WTC11 (cell line): ENCODE measurements at regions not wholly inside any gene's neighbourhood (a gene's known extent, or its start where the extent isn't known, plus 50 kb on each side); places are given as distances from the start of the nearest gene placed in this dataset.

Experiments used
- ATAC-seq: fragments of 200-7000 bp; cut with Tn5 transposase; 2 replicates; pipeline ENCODE4 v1.10.0; 2021; ENCODE audit warnings: mild to moderate bottlenecking, moderate library complexity
- CTCF ChIA-PET: fragments of 300-600 bp; sonication (Branson Sonifier 250); formaldehyde crosslinking; loops from one replicate; lab custom pipeline; 2021; ENCODE audit warnings: antibody characterized with exemption; lab: Charles Lee
- POLR2A ChIA-PET: fragments of 350-600 bp; sonication (Branson Sonifier 250); formaldehyde crosslinking; loops from one replicate; lab custom pipeline; 2021; ENCODE audit warnings: antibody characterized with exemption; lab: Charles Lee
- DNase-seq: peaks from one replicate; pipeline ENCODE4 v3.0.0; 2021; ENCODE audit warnings: low spot score
- H3K27ac Mint-ChIP-seq: 2 replicates; pipeline ENCODE4 v1.8.0; 2021; ENCODE audit warnings: mixed read lengths
- H3K27me3 Mint-ChIP-seq: 2 replicates; pipeline ENCODE4 v1.8.0; 2021; ENCODE audit warnings: low read depth, mild to moderate bottlenecking, moderate library complexity, mixed read lengths
- H3K36me3 Mint-ChIP-seq: 2 replicates; pipeline ENCODE4 v1.8.0; 2021; ENCODE audit warnings: mixed read lengths
- H3K4me1 Mint-ChIP-seq: 2 replicates; pipeline ENCODE4 v1.8.0; 2022; ENCODE audit warnings: mixed read lengths
- H3K4me3 Mint-ChIP-seq: 2 replicates; pipeline ENCODE4 v1.8.0; 2021; ENCODE audit warnings: mild to moderate bottlenecking, moderate library complexity, mixed read lengths
- H3K9me3 Mint-ChIP-seq: 2 replicates; pipeline ENCODE4 v1.8.0; 2021; ENCODE audit warnings: mixed read lengths
- ARID4B ChIP-seq: sonication (generic); formaldehyde crosslinking; IDR thresholded peaks from 2 replicates; pipeline ENCODE4 v1.8.0; 2023; ENCODE audit warnings: missing genetic modification reagents, mild to moderate bottlenecking, borderline replicate concordance
- ATF2 ChIP-seq: sonication (generic); formaldehyde crosslinking; IDR thresholded peaks from 2 replicates; pipeline ENCODE4 v1.8.1; 2022; ENCODE audit warnings: low read depth, missing genetic modification reagents, borderline replicate concordance
- CDX4 ChIP-seq: fragments of 250-450 bp; sonication (Bioruptor Pico); IDR thresholded peaks from 2 replicates; pipeline ENCODE4 v1.9.0; 2021; ENCODE audit warnings: moderate library complexity, mild to moderate bottlenecking, inconsistent platforms, borderline replicate concordance
- E2F5 ChIP-seq: sonication (generic); formaldehyde crosslinking; IDR thresholded peaks from 2 replicates; pipeline ENCODE4 v1.8.1; 2022; ENCODE audit warnings: mild to moderate bottlenecking, moderate library complexity, missing genetic modification reagents
- ELF4 ChIP-seq: sonication (generic); formaldehyde crosslinking; IDR thresholded peaks from 2 replicates; pipeline ENCODE4 v1.8.1; 2022; ENCODE audit warnings: low read depth, mild to moderate bottlenecking, moderate library complexity, missing genetic modification reagents
- FOXP1 ChIP-seq: sonication (generic); formaldehyde crosslinking; IDR thresholded peaks from 2 replicates; pipeline ENCODE4 v1.8.0; 2022; ENCODE audit warnings: missing genetic modification reagents, mild to moderate bottlenecking, moderate library complexity, borderline replicate concordance
- FOXP4 ChIP-seq: sonication (generic); formaldehyde crosslinking; IDR thresholded peaks from 2 replicates; pipeline ENCODE4 v1.8.0; 2022; ENCODE audit warnings: mild to moderate bottlenecking, missing genetic modification reagents
- GABPB1 ChIP-seq: sonication (generic); formaldehyde crosslinking; IDR thresholded peaks from 2 replicates; pipeline ENCODE4 v1.8.1; 2023; ENCODE audit warnings: mild to moderate bottlenecking, missing genetic modification reagents
- GRHL2 ChIP-seq: fragments of 250-450 bp; sonication (Bioruptor Pico); IDR thresholded peaks from 2 replicates; pipeline ENCODE4 v1.8.0; 2022; ENCODE audit warnings: mild to moderate bottlenecking, moderate library complexity; ENCODE audit not compliant: insufficient replicate concordance, severe bottlenecking
- MYBL2 ChIP-seq: sonication (generic); formaldehyde crosslinking; IDR thresholded peaks from 2 replicates; pipeline ENCODE4 v1.8.1; 2023; ENCODE audit warnings: mild to moderate bottlenecking, moderate library complexity, missing genetic modification reagents
- RORB ChIP-seq: fragments of 250-450 bp; sonication (Bioruptor Pico); IDR thresholded peaks from 2 replicates; pipeline ENCODE4 v1.9.0; 2021; ENCODE audit warnings: mild to moderate bottlenecking
- STAT6 ChIP-seq: sonication (generic); formaldehyde crosslinking; conservative IDR thresholded peaks from 2 replicates; pipeline ENCODE4 v1.8.1; 2023; ENCODE audit warnings: mild to moderate bottlenecking, low read depth, missing genetic modification reagents, moderate library complexity
- TCF7 ChIP-seq: sonication (generic); formaldehyde crosslinking; IDR thresholded peaks from 2 replicates; pipeline ENCODE4 v1.8.0; 2022; ENCODE audit warnings: mild to moderate bottlenecking, low read depth, missing genetic modification reagents, moderate library complexity
- TEAD1 ChIP-seq: sonication (generic); formaldehyde crosslinking; IDR thresholded peaks from 2 replicates; pipeline ENCODE4 v1.8.0; 2022; ENCODE audit warnings: mild to moderate bottlenecking, missing genetic modification reagents
- TEAD4 ChIP-seq: sonication (generic); formaldehyde crosslinking; IDR thresholded peaks from 2 replicates; pipeline ENCODE4 v1.8.0; 2022; ENCODE audit warnings: mild to moderate bottlenecking, missing genetic modification reagents
- USF1 ChIP-seq: sonication (generic); formaldehyde crosslinking; IDR thresholded peaks from 2 replicates; pipeline ENCODE4 v1.8.0; 2022; ENCODE audit warnings: mild to moderate bottlenecking, missing genetic modification reagents
- ZMAT4 ChIP-seq: fragments of 250-450 bp; sonication (Bioruptor Pico); IDR thresholded peaks from 2 replicates; pipeline ENCODE4 v1.9.0; 2021; ENCODE audit warnings: mild to moderate bottlenecking
- ZNF121 ChIP-seq: sonication (generic); formaldehyde crosslinking; IDR thresholded peaks from 2 replicates; pipeline ENCODE4 v1.8.0; 2023; ENCODE audit warnings: missing genetic modification reagents
- ZNF232 ChIP-seq: sonication (generic); formaldehyde crosslinking; IDR thresholded peaks from 2 replicates; pipeline ENCODE4 v1.8.0; 2022; ENCODE audit warnings: mild to moderate bottlenecking, missing genetic modification reagents
- ZNF281 ChIP-seq: sonication (generic); formaldehyde crosslinking; IDR thresholded peaks from 2 replicates; pipeline ENCODE4 v1.8.0; 2023; ENCODE audit warnings: mild to moderate bottlenecking, missing genetic modification reagents

GRCh38 chr2:152251811-152252210 is 76.2 kb upstream of the STAM2 start (continued):
- no peak for TF ChIP-seq STAT6
- TF ChIP-seq ZMAT4 (CRISPR knock-in tag) = no peak
- TF ChIP-seq RORB (CRISPR knock-in tag) = no peak
- TF ChIP-seq ZNF121 (CRISPR knock-in tag) = no peak
- no peak for TF ChIP-seq CDX4 (CRISPR knock-in tag)
- no peak for TF ChIP-seq ATF2 (CRISPR knock-in tag)
- TF ChIP-seq, all 79 proteins: peak for 0

GRCh38 chr2:152254486-152254885 is 78.9 kb upstream of the STAM2 start:
- ChIA-PET CTCF (no interaction called here), POLR2A (no interaction called here)
- Mint-ChIP-seq H3K36me3 (no peaks in the 10 kb centered on the region), H3K4me3 (no peak overlapping the region), H3K27ac (no peak overlapping the region), H3K9me3 (no peaks in the 10 kb centered on the region), H3K27me3 (no peaks in the 10 kb centered on the region; the same call in 1 of the 2 replicates), H3K4me1 (no peaks in the 10 kb centered on the region)
- ATAC-seq (no peak), DNase-seq (no peak)
- TF ChIP-seq TEAD1 (CRISPR knock-in tag) = no peak
- no peak for TF ChIP-seq MYBL2 (CRISPR knock-in tag)
- no peak for TF ChIP-seq GRHL2 (CRISPR knock-in tag)
- no peak for TF ChIP-seq TCF7 (CRISPR knock-in tag)
- TF ChIP-seq ZNF281 (CRISPR knock-in tag) = no peak
- no peak for TF ChIP-seq ELF4 (CRISPR knock-in tag)
- no peak for TF ChIP-seq E2F5 (CRISPR knock-in tag)
- TF ChIP-seq ZNF232 (CRISPR knock-in tag) = no peak
- TF ChIP-seq GABPB1 (CRISPR knock-in tag) = no peak
- no peak for TF ChIP-seq TEAD4 (CRISPR knock-in tag)
- TF ChIP-seq ARID4B (CRISPR knock-in tag) = no peak
- no peak for TF ChIP-seq FOXP4 (CRISPR knock-in tag)
- no peak for TF ChIP-seq FOXP1 (CRISPR knock-in tag)
- no peak for TF ChIP-seq USF1 (CRISPR knock-in tag)
